ENCODE measurements at regions not wholly inside any gene's neighbourhood (a gene's known extent, or its start where the extent isn't known, plus 50 kb on each side); places are given as distances from the start of the nearest gene placed in this dataset.
A peak's percentile ranks its signal among the peaks of the same experiment; 100 is the strongest.

- WGBS (ENCODE audit: insufficient coverage), result 66% methylated on average over 7 of the region's 7 CpGs
- Histone ChIP-seq H3K9me3 (ENCODE audit: control insufficient read depth, insufficient read depth, low read length) (peaks cover 3% of the 10 kb centered on the region), H3K27me3 (ENCODE audit: control insufficient read depth, insufficient read depth, low read length) (no peaks in the 10 kb centered on the region), H3K4me1 (ENCODE audit: control insufficient read depth, insufficient read depth, low read length) (no peaks in the 10 kb centered on the region), H3K4me3 (ENCODE audit: low read depth, low read length) (no peak overlapping the region), H3K27ac (ENCODE audit: low read depth, low read length) (no peak overlapping the region), H3K36me3 (ENCODE audit: control insufficient read depth, insufficient read depth, low read length) (no peaks in the 10 kb centered on the region)
- no peak for DNase-seq (ENCODE audit: low read depth in 4 of 6, low spot score in 6 of 6)
These were observed 177.7 kb upstream of the SALL1 start for GRCh38 chr16:51328733-51329132.

DNA sequence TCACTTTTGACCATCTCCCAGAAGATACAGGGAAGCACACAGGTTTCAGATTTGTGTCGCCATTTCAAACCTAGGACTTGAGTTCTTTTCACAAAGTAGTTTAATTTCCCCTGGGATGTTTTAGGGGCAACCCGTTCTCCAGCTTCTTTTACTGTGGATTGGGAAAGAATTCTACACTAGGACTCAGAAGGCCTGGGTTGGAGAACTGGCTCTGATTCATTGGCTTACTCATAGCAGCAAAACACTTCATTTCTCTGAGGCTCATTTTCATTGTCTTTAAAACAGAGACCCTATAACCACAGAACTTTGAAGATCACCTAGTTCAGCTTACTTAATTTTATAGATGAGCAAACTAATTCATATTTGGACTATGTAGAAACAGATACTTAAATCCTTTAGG lies 175.9 kb upstream of the SALL1 start:
- H3K4me1 ChIP-seq (ENCODE audit: control insufficient read depth, insufficient read depth, low read length), result no peaks in the 10 kb centered on the region
- H3K27me3 ChIP-seq (ENCODE audit: control insufficient read depth, insufficient read depth, low read length), result no peaks in the 10 kb centered on the region
- H3K4me3 ChIP-seq (ENCODE audit: low read depth, low read length), result no peak overlapping the region
- no CpG with 5 or more reads among the region's 2 CpGs for WGBS (ENCODE audit: insufficient coverage)
- no peaks in the 10 kb centered on the region for H3K36me3 ChIP-seq (ENCODE audit: control insufficient read depth, insufficient read depth, low read length)
- H3K27ac ChIP-seq (ENCODE audit: low read depth, low read length), result no peak overlapping the region
- peaks cover 3% of the 10 kb centered on the region for H3K9me3 ChIP-seq (ENCODE audit: control insufficient read depth, insufficient read depth, low read length)
- DNase-seq (ENCODE audit: low read depth in 4 of 6, low spot score in 6 of 6), result no peak

GRCh38 chr16:51326131-51326856 lies 175.2 kb upstream of the SALL1 start:
- Histone ChIP-seq H3K4me3 (ENCODE audit: low read depth, low read length) (no peak overlapping the region), H3K9me3 (ENCODE audit: control insufficient read depth, insufficient read depth, low read length) (peaks cover 3% of the 10 kb centered on the region), H3K36me3 (ENCODE audit: control insufficient read depth, insufficient read depth, low read length) (no peaks in the 10 kb centered on the region), H3K27me3 (ENCODE audit: control insufficient read depth, insufficient read depth, low read length) (no peaks in the 10 kb centered on the region), H3K4me1 (ENCODE audit: control insufficient read depth, insufficient read depth, low read length) (no peaks in the 10 kb centered on the region), H3K27ac (ENCODE audit: low read depth, low read length) (no peak overlapping the region)
- WGBS (ENCODE audit: insufficient coverage), result 68% methylated on average over 6 of the region's 7 CpGs
- DNase-seq (ENCODE audit: low read depth in 4 of 6, low spot score in 6 of 6), result no peak

DNA sequence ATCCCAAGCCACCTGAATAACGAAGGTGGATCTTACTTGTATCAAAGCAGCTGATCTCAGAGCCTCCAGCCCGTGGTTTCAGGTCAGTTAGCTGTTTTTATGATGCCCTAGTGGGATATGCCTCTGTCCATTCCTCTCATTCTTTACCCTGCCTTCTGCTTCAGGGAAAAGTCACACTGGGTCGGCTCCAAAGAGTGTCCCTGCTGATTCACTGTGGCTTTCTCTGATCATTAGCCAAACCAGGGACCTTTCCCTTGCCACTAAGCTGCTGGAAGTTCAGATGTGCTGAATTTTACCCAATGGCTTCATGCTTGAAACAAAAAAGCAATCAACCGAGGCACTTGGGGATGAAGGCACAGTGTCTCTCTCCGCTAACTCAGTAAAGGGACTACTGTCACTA lies 170.2 kb upstream of the SALL1 start:
- 51% methylated on average over 3 of the region's 5 CpGs for whole genome bisulfite sequencing (ENCODE audit: insufficient coverage)
- Histone ChIP-seq H3K36me3 (ENCODE audit: control insufficient read depth, insufficient read depth, low read length) (no peaks in the 10 kb centered on the region), H3K27me3 (ENCODE audit: control insufficient read depth, insufficient read depth, low read length) (no peaks in the 10 kb centered on the region), H3K4me1 (ENCODE audit: control insufficient read depth, insufficient read depth, low read length) (no peaks in the 10 kb centered on the region), H3K4me3 (ENCODE audit: low read depth, low read length) (no peak overlapping the region), H3K9me3 (ENCODE audit: control insufficient read depth, insufficient read depth, low read length) (no peaks in the 10 kb centered on the region), H3K27ac (ENCODE audit: low read depth, low read length) (no peak overlapping the region)
- DNase-seq (ENCODE audit: low read depth in 4 of 6, low spot score in 6 of 6), result peak in 1 of 6 donors; percentile 22

GRCh38 chr16:51317575-51317974 lies 166.5 kb upstream of the SALL1 start:
- Histone ChIP-seq H3K36me3 (ENCODE audit: control insufficient read depth, insufficient read depth, low read length) (no peaks in the 10 kb centered on the region), H3K4me3 (ENCODE audit: low read depth, low read length) (no peak overlapping the region), H3K27me3 (ENCODE audit: control insufficient read depth, insufficient read depth, low read length) (no peaks in the 10 kb centered on the region), H3K27ac (ENCODE audit: low read depth, low read length) (no peak overlapping the region), H3K4me1 (ENCODE audit: control insufficient read depth, insufficient read depth, low read length) (no peaks in the 10 kb centered on the region), H3K9me3 (ENCODE audit: control insufficient read depth, insufficient read depth, low read length) (no peaks in the 10 kb centered on the region)
- DNase-seq (ENCODE audit: low read depth in 4 of 6, low spot score in 6 of 6), result no peak

DNA sequence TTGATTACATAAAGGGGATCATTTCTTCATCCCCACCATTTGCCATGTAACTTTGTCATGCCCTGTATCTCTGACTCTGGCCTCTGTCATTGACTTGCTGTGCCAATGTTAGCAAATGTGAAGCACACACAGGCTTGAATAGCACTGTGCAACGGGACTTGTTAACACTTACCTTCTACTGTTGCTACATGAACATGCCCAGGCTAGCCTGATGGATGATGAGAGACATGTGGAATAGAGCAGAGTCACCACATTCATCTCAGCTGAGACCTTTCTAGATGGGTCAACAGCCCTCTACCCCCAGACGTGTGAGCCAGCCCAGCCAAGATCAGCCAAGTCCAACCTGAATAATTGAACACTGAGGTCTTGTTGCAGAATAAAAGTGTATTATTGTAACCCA lies 162.1 kb upstream of the SALL1 start:
- DNase-seq (ENCODE audit: low read depth in 4 of 6, low spot score in 6 of 6), result no peak
- no peak overlapping the region for H3K27ac ChIP-seq (ENCODE audit: low read depth, low read length)
- no peaks in the 10 kb centered on the region for H3K9me3 ChIP-seq (ENCODE audit: control insufficient read depth, insufficient read depth, low read length)
- H3K36me3 ChIP-seq (ENCODE audit: control insufficient read depth, insufficient read depth, low read length), result no peaks in the 10 kb centered on the region
- no peaks in the 10 kb centered on the region for H3K4me1 ChIP-seq (ENCODE audit: control insufficient read depth, insufficient read depth, low read length)
- H3K27me3 ChIP-seq (ENCODE audit: control insufficient read depth, insufficient read depth, low read length), result no peaks in the 10 kb centered on the region
- no peak overlapping the region for H3K4me3 ChIP-seq (ENCODE audit: low read depth, low read length)
- WGBS (ENCODE audit: insufficient coverage), result no CpG with 5 or more reads among the region's 2 CpGs

DNA sequence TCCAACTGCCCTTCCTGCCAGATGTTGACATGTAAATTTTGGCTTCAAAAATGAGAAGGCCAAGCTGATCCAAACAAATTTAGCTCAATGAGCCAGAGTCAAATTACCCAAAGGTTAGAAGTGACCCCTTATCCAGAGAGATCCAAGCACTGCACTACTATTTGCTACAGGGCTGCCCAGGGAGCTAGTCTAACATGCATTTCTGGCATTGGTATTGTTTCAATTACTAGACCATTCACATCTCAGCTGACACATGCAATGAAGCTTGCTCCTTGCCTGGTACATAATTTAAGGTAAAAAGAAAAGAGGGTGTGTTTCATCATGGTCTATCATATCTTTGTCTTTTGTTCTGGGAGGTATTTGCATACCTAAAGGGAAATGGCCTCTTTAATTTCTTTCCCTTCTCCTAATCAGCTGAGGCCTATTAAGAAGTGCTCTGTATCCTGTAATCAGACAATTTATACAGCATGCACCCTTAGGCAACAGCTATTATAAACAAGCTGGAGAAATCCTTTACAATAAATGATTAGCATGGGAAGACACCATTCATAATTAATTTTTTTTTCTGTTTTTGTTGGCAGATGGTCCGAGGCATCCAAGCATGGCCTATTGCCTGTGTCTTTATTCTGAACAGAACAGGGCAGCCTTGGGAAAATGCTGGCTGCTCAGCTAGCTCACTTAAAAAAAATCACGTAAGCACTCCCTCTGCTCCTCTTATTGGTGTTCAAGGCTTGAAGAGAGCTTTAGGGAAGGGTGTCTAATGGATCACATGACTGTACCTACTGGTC lies 161.5 kb upstream of the SALL1 start:
- H3K4me3 ChIP-seq (ENCODE audit: low read depth, low read length), result no peak overlapping the region
- no peaks in the 10 kb centered on the region for H3K4me1 ChIP-seq (ENCODE audit: control insufficient read depth, insufficient read depth, low read length)
- WGBS (ENCODE audit: insufficient coverage), result no CpG with 5 or more reads among the region's 2 CpGs
- H3K9me3 ChIP-seq (ENCODE audit: control insufficient read depth, insufficient read depth, low read length), result no peaks in the 10 kb centered on the region
- no peak overlapping the region for H3K27ac ChIP-seq (ENCODE audit: low read depth, low read length)
- DNase-seq (ENCODE audit: low read depth in 4 of 6, low spot score in 6 of 6), result peak in 5 of 6 donors; percentile 7 to 92 (median 26)
- no peaks in the 10 kb centered on the region for H3K27me3 ChIP-seq (ENCODE audit: control insufficient read depth, insufficient read depth, low read length)
- no peaks in the 10 kb centered on the region for H3K36me3 ChIP-seq (ENCODE audit: control insufficient read depth, insufficient read depth, low read length)

GRCh38 chr16:51310159-51310558 lies 159.1 kb upstream of the SALL1 start:
- DNase-seq (ENCODE audit: low read depth in 4 of 6, low spot score in 6 of 6), result no peak
- Histone ChIP-seq H3K36me3 (ENCODE audit: control insufficient read depth, insufficient read depth, low read length) (no peaks in the 10 kb centered on the region), H3K4me1 (ENCODE audit: control insufficient read depth, insufficient read depth, low read length) (no peaks in the 10 kb centered on the region), H3K4me3 (ENCODE audit: low read depth, low read length) (no peak overlapping the region), H3K9me3 (ENCODE audit: control insufficient read depth, insufficient read depth, low read length) (no peaks in the 10 kb centered on the region), H3K27me3 (ENCODE audit: control insufficient read depth, insufficient read depth, low read length) (no peaks in the 10 kb centered on the region), H3K27ac (ENCODE audit: low read depth, low read length) (no peak overlapping the region)

DNA sequence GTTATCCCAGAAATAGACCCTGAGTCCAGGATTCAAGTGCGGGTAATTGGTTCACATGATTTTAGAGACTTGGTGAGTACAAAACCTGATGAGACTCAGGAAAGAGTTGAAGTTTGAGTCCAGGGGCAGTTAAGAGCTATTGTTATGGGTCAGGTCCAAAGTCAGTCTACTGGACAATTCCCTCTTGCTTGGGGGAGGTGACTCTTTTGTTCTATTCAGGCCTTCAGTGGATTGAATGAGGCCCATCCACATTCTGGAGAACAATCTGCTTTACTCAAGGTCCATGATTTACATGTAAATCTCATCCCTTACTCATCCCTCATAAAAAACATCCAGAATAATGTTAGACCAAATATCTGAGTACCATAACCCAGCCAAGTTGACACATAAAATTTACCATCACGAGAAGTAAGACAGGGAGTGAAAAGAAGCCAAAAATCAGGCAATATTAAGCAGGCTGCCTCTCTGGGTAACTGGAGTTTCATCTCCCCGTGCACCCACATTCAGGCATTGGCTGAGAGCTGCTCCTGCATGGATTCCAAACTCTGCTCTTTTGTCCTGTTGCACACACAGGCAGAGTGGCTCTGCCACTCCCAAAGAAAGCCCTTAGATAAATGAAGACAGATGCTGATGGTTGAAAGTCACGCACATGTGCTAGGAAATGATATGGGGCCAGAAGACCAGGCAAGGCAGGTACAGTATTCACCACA lies 156.0 kb upstream of the SALL1 start:
- Histone ChIP-seq H3K36me3 (ENCODE audit: control insufficient read depth, insufficient read depth, low read length) (no peaks in the 10 kb centered on the region), H3K9me3 (ENCODE audit: control insufficient read depth, insufficient read depth, low read length) (no peaks in the 10 kb centered on the region), H3K27ac (ENCODE audit: low read depth, low read length) (no peak overlapping the region), H3K27me3 (ENCODE audit: control insufficient read depth, insufficient read depth, low read length) (no peaks in the 10 kb centered on the region), H3K4me1 (ENCODE audit: control insufficient read depth, insufficient read depth, low read length) (no peaks in the 10 kb centered on the region), H3K4me3 (ENCODE audit: low read depth, low read length) (no peak overlapping the region)
- 61% methylated on average over 4 of the region's 4 CpGs for WGBS (ENCODE audit: insufficient coverage)
- DNase-seq (ENCODE audit: low read depth in 4 of 6, low spot score in 6 of 6), result no peak
